ENCODE measurements at regions not wholly inside any gene's neighbourhood (a gene's known extent, or its start where the extent isn't known, plus 50 kb on each side); places are given as distances from the start of the nearest gene placed in this dataset.

DNA sequence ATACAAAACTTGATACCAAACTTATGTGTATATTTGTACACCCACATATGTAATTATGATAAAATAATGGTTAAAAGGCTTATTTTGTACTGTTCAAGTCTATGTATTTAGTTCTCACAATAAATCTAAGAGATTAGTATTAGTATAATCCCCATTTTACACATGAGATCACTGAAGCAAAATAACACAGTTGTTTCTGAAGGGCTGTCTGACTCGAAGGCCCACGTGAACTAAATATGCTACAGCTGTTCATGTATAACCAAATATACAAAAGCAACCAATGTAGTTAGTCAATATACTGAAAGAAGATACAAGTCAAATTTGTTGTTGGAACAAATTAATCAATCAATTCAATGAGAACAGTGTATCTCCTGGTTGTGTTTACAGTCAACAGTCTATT is 959.2 kb downstream of the EPHA7 start:
- TF ChIP-seq, protein P1, sequence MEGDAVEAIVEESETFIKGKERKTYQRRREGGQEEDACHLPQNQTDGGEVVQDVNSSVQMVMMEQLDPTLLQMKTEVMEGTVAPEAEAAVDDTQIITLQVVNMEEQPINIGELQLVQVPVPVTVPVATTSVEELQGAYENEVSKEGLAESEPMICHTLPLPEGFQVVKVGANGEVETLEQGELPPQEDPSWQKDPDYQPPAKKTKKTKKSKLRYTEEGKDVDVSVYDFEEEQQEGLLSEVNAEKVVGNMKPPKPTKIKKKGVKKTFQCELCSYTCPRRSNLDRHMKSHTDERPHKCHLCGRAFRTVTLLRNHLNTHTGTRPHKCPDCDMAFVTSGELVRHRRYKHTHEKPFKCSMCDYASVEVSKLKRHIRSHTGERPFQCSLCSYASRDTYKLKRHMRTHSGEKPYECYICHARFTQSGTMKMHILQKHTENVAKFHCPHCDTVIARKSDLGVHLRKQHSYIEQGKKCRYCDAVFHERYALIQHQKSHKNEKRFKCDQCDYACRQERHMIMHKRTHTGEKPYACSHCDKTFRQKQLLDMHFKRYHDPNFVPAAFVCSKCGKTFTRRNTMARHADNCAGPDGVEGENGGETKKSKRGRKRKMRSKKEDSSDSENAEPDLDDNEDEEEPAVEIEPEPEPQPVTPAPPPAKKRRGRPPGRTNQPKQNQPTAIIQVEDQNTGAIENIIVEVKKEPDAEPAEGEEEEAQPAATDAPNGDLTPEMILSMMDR (IDR thresholded peaks at IDR 0.05) = no peak
- no peak for TF ChIP-seq EP300 (IDR thresholded peaks at IDR 0.05)
- TF ChIP-seq POLR2A (IDR thresholded peaks at IDR 0.05; ENCODE audit: low read length) = no peak
- no peak for TF ChIP-seq MAFK (IDR thresholded peaks at IDR 0.05; ENCODE audit: partially characterized antibody)
- TF ChIP-seq HDAC2 (IDR thresholded peaks at IDR 0.05) = no peak
- TF ChIP-seq, protein P2, sequence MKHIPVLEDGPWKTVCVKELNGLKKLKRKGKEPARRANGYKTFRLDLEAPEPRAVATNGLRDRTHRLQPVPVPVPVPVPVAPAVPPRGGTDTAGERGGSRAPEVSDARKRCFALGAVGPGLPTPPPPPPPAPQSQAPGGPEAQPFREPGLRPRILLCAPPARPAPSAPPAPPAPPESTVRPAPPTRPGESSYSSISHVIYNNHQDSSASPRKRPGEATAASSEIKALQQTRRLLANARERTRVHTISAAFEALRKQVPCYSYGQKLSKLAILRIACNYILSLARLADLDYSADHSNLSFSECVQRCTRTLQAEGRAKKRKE (CRISPR knock-in tag; IDR thresholded peaks at IDR 0.05; ENCODE audit: low read depth) = no peak
- TF ChIP-seq TP53 (CRISPR knock-in tag; IDR thresholded peaks at IDR 0.05) = no peak
- no peak for TF ChIP-seq ZFP36 (IDR thresholded peaks at IDR 0.05; ENCODE audit: borderline replicate concordance, partially characterized antibody)
- TF ChIP-seq CHD2 (IDR thresholded peaks at IDR 0.05; ENCODE audit: low read length, partially characterized antibody) = no peak
- no peak for TF ChIP-seq MYC (IDR thresholded peaks at IDR 0.05; ENCODE audit: borderline replicate concordance, low read length)
- TF ChIP-seq RNF2 (IDR thresholded peaks at IDR 0.05; ENCODE audit: borderline replicate concordance, low read depth) = no peak
